GM21381 (cell line): ENCODE measurements at regions not wholly inside any gene's neighbourhood (a gene's known extent, or its start where the extent isn't known, plus 50 kb on each side); places are given as distances from the start of the nearest gene placed in this dataset.
"Not testable (repeated sequence)": the region's sequence is repeated elsewhere in the genome, so short reads cannot be mapped to it uniquely, and the experiment has no call there.

Source experiments
- ATAC-seq: cut with Tn5 transposase; IDR thresholded peaks from one replicate; pipeline ENCODE4 v1.9.1; 2021; ENCODE audit warnings: mild to moderate bottlenecking, moderate library complexity; ENCODE audit not compliant: unreplicated experiment

GRCh38 chr1:192476802-192477298 lies 98.7 kb upstream of the RGS1 start:
- peak; percentile 83 for ATAC-seq

GRCh38 chr1:192477630-192478029 lies 97.9 kb upstream of the RGS1 start:
- ATAC-seq: peak; percentile 64

- ATAC-seq: no peak
These were observed 89.7 kb upstream of the RGS1 start for GRCh38 chr1:192485692-192486436.

- no peak for ATAC-seq
These were observed 87.5 kb upstream of the RGS1 start for GRCh38 chr1:192488058-192488457.

GRCh38 chr1:192489047-192489446 lies 86.5 kb upstream of the RGS1 start:
- no peak for ATAC-seq

GRCh38 chr1:192489748-192490147 lies 85.8 kb upstream of the RGS1 start:
- ATAC-seq: peak; percentile 80

- no peak for ATAC-seq
These were observed 83.6 kb upstream of the RGS1 start for GRCh38 chr1:192491804-192492554.

GRCh38 chr1:192493584-192493983 lies 82.0 kb upstream of the RGS1 start:
- no peak for ATAC-seq

- no peak for ATAC-seq
These were observed 79.1 kb upstream of the RGS1 start for GRCh38 chr1:192496369-192497056.

- no peak for ATAC-seq
These were observed 78.3 kb upstream of the RGS1 start for GRCh38 chr1:192497214-192497794.

- ATAC-seq: not testable (repeated sequence)
These were observed 77.5 kb upstream of the RGS1 start for GRCh38 chr1:192498092-192498491.

- not testable (repeated sequence) for ATAC-seq
These were observed 76.5 kb upstream of the RGS1 start for GRCh38 chr1:192499061-192499581.

GRCh38 chr1:192500541-192500940 lies 75.0 kb upstream of the RGS1 start:
- not testable (repeated sequence) for ATAC-seq

GRCh38 chr1:192506741-192507155 lies 68.8 kb upstream of the RGS1 start:
- peak; percentile 98 for ATAC-seq

- peak; percentile 30 for ATAC-seq
These were observed 63.0 kb upstream of the RGS1 start for GRCh38 chr1:192512426-192513162.

GRCh38 chr1:192513196-192513595 lies 62.4 kb upstream of the RGS1 start:
- ATAC-seq: no peak

- ATAC-seq: no peak
These were observed 61.9 kb upstream of the RGS1 start for GRCh38 chr1:192513697-192514096.

GRCh38 chr1:192516776-192517297 lies 58.7 kb upstream of the RGS1 start:
- ATAC-seq: peak; percentile 96

- not testable (repeated sequence) for ATAC-seq
These were observed 57.7 kb upstream of the RGS1 start for GRCh38 chr1:192517716-192518355.
